ENCODE measurements at regions not wholly inside any gene's neighbourhood (a gene's known extent, or its start where the extent isn't known, plus 50 kb on each side); places are given as distances from the start of the nearest gene placed in this dataset.

DNA sequence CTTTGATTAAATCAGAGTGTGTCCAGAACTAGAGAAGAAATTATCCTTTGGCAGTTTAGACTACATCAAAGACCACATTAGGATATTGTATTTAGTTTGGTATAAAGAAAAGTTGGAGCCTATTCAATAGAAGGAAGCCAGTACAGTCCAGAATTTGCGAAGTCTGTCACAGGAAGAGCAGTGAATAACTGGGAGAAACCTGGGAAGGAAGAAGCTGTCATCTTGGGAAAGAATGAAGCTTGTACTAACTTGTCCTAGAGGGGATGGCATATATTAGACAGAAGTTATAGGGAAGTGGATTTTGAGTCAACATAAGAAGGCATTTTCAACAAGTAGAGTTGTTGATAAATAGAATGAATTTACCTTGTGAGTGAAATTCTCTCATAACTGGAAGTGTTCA, 386.7 kb downstream of the LRIG3 start:
- TF ChIP-seq SP1 (IDR thresholded peaks at IDR 0.05) (no peak), RXRA (IDR thresholded peaks at IDR 0.05) (no peak), NR2F2 (IDR thresholded peaks at IDR 0.05) (no peak), GABPA (IDR thresholded peaks at IDR 0.05 in 1 of 2, conservative IDR thresholded peaks at IDR 0.05 in 1 of 2) (no peak), FOXA2 (IDR thresholded peaks at IDR 0.05) (no peak), FOXA1 (IDR thresholded peaks at IDR 0.05) (no peak), REST (IDR thresholded peaks at IDR 0.05) (no peak), ATF3 (IDR thresholded peaks at IDR 0.05) (no peak), JUND (IDR thresholded peaks at IDR 0.05) (no peak), YY1 (IDR thresholded peaks at IDR 0.05) (no peak), HNF4A (conservative IDR thresholded peaks at IDR 0.05) (no peak), TAF1 (conservative IDR thresholded peaks at IDR 0.05) (no peak), RAD21 (IDR thresholded peaks at IDR 0.05) (no peak)
- TF ChIP-seq, protein P1, sequence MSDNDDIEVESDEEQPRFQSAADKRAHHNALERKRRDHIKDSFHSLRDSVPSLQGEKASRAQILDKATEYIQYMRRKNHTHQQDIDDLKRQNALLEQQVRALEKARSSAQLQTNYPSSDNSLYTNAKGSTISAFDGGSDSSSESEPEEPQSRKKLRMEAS (IDR thresholded peaks at IDR 0.05): no peak
- TF ChIP-seq, protein P2, sequence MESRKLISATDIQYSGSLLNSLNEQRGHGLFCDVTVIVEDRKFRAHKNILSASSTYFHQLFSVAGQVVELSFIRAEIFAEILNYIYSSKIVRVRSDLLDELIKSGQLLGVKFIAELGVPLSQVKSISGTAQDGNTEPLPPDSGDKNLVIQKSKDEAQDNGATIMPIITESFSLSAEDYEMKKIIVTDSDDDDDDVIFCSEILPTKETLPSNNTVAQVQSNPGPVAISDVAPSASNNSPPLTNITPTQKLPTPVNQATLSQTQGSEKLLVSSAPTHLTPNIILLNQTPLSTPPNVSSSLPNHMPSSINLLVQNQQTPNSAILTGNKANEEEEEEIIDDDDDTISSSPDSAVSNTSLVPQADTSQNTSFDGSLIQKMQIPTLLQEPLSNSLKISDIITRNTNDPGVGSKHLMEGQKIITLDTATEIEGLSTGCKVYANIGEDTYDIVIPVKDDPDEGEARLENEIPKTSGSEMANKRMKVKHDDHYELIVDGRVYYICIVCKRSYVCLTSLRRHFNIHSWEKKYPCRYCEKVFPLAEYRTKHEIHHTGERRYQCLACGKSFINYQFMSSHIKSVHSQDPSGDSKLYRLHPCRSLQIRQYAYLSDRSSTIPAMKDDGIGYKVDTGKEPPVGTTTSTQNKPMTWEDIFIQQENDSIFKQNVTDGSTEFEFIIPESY (IDR thresholded peaks at IDR 0.05): no peak
- TF ChIP-seq, protein P3, sequence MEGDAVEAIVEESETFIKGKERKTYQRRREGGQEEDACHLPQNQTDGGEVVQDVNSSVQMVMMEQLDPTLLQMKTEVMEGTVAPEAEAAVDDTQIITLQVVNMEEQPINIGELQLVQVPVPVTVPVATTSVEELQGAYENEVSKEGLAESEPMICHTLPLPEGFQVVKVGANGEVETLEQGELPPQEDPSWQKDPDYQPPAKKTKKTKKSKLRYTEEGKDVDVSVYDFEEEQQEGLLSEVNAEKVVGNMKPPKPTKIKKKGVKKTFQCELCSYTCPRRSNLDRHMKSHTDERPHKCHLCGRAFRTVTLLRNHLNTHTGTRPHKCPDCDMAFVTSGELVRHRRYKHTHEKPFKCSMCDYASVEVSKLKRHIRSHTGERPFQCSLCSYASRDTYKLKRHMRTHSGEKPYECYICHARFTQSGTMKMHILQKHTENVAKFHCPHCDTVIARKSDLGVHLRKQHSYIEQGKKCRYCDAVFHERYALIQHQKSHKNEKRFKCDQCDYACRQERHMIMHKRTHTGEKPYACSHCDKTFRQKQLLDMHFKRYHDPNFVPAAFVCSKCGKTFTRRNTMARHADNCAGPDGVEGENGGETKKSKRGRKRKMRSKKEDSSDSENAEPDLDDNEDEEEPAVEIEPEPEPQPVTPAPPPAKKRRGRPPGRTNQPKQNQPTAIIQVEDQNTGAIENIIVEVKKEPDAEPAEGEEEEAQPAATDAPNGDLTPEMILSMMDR (IDR thresholded peaks at IDR 0.05; ENCODE audit: low read depth, low read length, missing input control): no peak
- Histone ChIP-seq H3K4me1 (ENCODE audit: control insufficient read depth in 4 of 4, insufficient read depth in 4 of 4, low read length in 3 of 4) (no peaks in the 10 kb centered on the region), H3K9me3 (ENCODE audit: control insufficient read depth in 4 of 4, low read length in 3 of 4) (no peaks in the 10 kb centered on the region), H3K4me3 (ENCODE audit: low read depth in 1 of 3, low read length in 3 of 3) (no peak overlapping the region), H3K27me3 (ENCODE audit: control insufficient read depth in 4 of 4, insufficient read depth in 4 of 4, low read length in 3 of 4) (no peaks in the 10 kb centered on the region), H3K36me3 (ENCODE audit: control insufficient read depth in 4 of 4, insufficient read depth in 3 of 4, low read depth in 1 of 4, low read length in 3 of 4) (no peaks in the 10 kb centered on the region), H3K27ac (ENCODE audit: low read depth in 1 of 2, low read length in 2 of 2) (no peak overlapping the region), H3K9ac (ENCODE audit: low read depth in 1 of 2, low read length in 2 of 2) (no peak overlapping the region)
- no peak for DNase-seq (ENCODE audit: low spot score)
- 81% methylated on average over 1 of the region's 1 CpG for WGBS

GRCh38 chr12:58537278-58537677, 383.0 kb downstream of the LRIG3 start:
- Histone ChIP-seq H3K9me3 (ENCODE audit: control insufficient read depth in 4 of 4, low read length in 3 of 4) (no peaks in the 10 kb centered on the region), H3K27me3 (ENCODE audit: control insufficient read depth in 4 of 4, insufficient read depth in 4 of 4, low read length in 3 of 4) (no peaks in the 10 kb centered on the region), H3K4me1 (ENCODE audit: control insufficient read depth in 4 of 4, insufficient read depth in 4 of 4, low read length in 3 of 4) (no peaks in the 10 kb centered on the region), H3K36me3 (ENCODE audit: control insufficient read depth in 4 of 4, insufficient read depth in 3 of 4, low read depth in 1 of 4, low read length in 3 of 4) (no peaks in the 10 kb centered on the region), H3K9ac (ENCODE audit: low read depth in 1 of 2, low read length in 2 of 2) (no peak overlapping the region), H3K4me3 (ENCODE audit: low read depth in 1 of 3, low read length in 3 of 3) (no peak overlapping the region), H3K27ac (ENCODE audit: low read depth in 1 of 2, low read length in 2 of 2) (no peak overlapping the region)
- DNase-seq (ENCODE audit: low spot score): no peak
- WGBS: 77% methylated on average over 5 of the region's 5 CpGs
- no peak for TF ChIP-seq FOXA1 (IDR thresholded peaks at IDR 0.05)
- TF ChIP-seq ATF3 (IDR thresholded peaks at IDR 0.05): no peak
- TF ChIP-seq FOXA2 (IDR thresholded peaks at IDR 0.05): no peak
- TF ChIP-seq EGR1 (IDR thresholded peaks at IDR 0.05; ENCODE audit: low read depth in 2 of 2): no peak
- TF ChIP-seq REST (IDR thresholded peaks at IDR 0.05): no peak
- no peak for TF ChIP-seq HNF4G (IDR thresholded peaks at IDR 0.05)
- TF ChIP-seq GABPA (IDR thresholded peaks at IDR 0.05 in 1 of 2, conservative IDR thresholded peaks at IDR 0.05 in 1 of 2): no peak
- TF ChIP-seq TAF1 (conservative IDR thresholded peaks at IDR 0.05): no peak
- TF ChIP-seq, protein P1 (IDR thresholded peaks at IDR 0.05): no peak
- TF ChIP-seq SP1 (IDR thresholded peaks at IDR 0.05): no peak
- no peak for TF ChIP-seq HNF4A (conservative IDR thresholded peaks at IDR 0.05)

Measured in liver (tissue), 8 donors.